ENCODE measurements at regions not wholly inside any gene's neighbourhood (a gene's known extent, or its start where the extent isn't known, plus 50 kb on each side); places are given as distances from the start of the nearest gene placed in this dataset.

DNA sequence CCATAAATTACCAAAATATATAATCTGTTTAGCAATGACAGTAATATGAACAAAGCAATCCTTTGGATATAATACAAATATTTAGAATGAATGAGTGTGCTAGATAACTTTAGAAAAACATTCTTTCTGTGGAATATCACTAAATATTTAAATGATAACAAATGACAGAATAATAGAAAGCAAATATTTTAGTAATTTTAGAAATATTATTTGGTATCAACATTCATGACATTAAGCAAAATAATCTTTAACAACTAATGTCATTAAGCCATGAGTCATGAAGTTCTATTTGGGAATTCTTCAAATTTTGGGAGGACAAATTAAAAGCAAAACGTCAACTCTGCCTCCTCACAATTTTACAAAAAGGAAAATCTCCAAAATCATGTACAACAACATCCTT is 844.8 kb upstream of the LRRN3 start:
- no peak overlapping the region for H3K14ac ChIP-seq (replicated peaks; ENCODE audit: low read depth, low read length)
- no peaks in the 10 kb centered on the region for H3K36me3 ChIP-seq (ENCODE audit: control insufficient read depth, insufficient read depth, low read length)
- no peaks in the 10 kb centered on the region for H3K9me3 ChIP-seq (ENCODE audit: control insufficient read depth, insufficient read depth, low read length)
- no peak for DNase-seq
- no peak overlapping the region for H4K5ac ChIP-seq (ENCODE audit: low read depth, low read length)
- in situ Hi-C loops (cut with MboI; ENCODE audit: low sequenced_read_pairs): no loop called here
- H3K56ac ChIP-seq (ENCODE audit: extremely low read depth, insufficient read depth, low read length): no peak overlapping the region
- no peak overlapping the region for H4K91ac ChIP-seq (ENCODE audit: insufficient read depth, low read depth, low read length)
- no peaks in the 10 kb centered on the region for H3K27me3 ChIP-seq (ENCODE audit: control insufficient read depth, insufficient read depth, low read length)
- H3K9ac ChIP-seq (ENCODE audit: low read depth, low read length): no peak overlapping the region
- no peak overlapping the region for H2BK5ac ChIP-seq (ENCODE audit: low read depth, low read length, poor library complexity, severe bottlenecking)
- no peak overlapping the region for H4K8ac ChIP-seq (ENCODE audit: low read depth in 2 of 2, low read length in 2 of 2)
- no peak overlapping the region for H2BK15ac ChIP-seq (ENCODE audit: low read depth, low read length)
- H2AK5ac ChIP-seq (ENCODE audit: low read depth, low read length): no peak overlapping the region
- no peaks in the 10 kb centered on the region for H3K4me1 ChIP-seq (ENCODE audit: control insufficient read depth, insufficient read depth, low read length)
- dilution Hi-C loops (cut with HindIII; ENCODE audit: low sequenced_read_pairs, unreplicated experiment): no loop called here
- no peak overlapping the region for H3K4me2 ChIP-seq (ENCODE audit: low read depth, low read length)
- no peaks in the 10 kb centered on the region for H3K9me1 ChIP-seq (ENCODE audit: insufficient read depth, low read length)
- H2AFZ ChIP-seq (replicated peaks; ENCODE audit: low read length, poor library complexity): no peak overlapping the region
- TF ChIP-seq RAD21 (IDR thresholded peaks at IDR 0.05; ENCODE audit: low read length) (no peak), CHD1 (IDR thresholded peaks at IDR 0.05; ENCODE audit: low read depth, low read length) (no peak), ELK1 (IDR thresholded peaks at IDR 0.05; ENCODE audit: borderline replicate concordance, low read depth, low read length) (no peak), RCOR1 (IDR thresholded peaks at IDR 0.05; ENCODE audit: insufficient replicate concordance, low read length) (no peak), SMC3 (IDR thresholded peaks at IDR 0.05; ENCODE audit: low read depth, low read length) (no peak), MAZ (IDR thresholded peaks at IDR 0.05; ENCODE audit: borderline replicate concordance, low read depth, low read length) (no peak), CEBPB (IDR thresholded peaks at IDR 0.05; ENCODE audit: low read depth, low read length) (no peak), MXI1 (IDR thresholded peaks at IDR 0.05; ENCODE audit: borderline replicate concordance, low read depth, low read length) (no peak), FOS (IDR thresholded peaks at IDR 0.05; ENCODE audit: low read depth, low read length) (no peak), POLR2A (IDR thresholded peaks at IDR 0.05; ENCODE audit: low read depth, low read length) (no peak), NFE2L2 (IDR thresholded peaks at IDR 0.05; ENCODE audit: low read depth, low read length) (no peak), MAFK (IDR thresholded peaks at IDR 0.05; ENCODE audit: low read depth, low read length) (no peak)
- TF ChIP-seq, protein P1, sequence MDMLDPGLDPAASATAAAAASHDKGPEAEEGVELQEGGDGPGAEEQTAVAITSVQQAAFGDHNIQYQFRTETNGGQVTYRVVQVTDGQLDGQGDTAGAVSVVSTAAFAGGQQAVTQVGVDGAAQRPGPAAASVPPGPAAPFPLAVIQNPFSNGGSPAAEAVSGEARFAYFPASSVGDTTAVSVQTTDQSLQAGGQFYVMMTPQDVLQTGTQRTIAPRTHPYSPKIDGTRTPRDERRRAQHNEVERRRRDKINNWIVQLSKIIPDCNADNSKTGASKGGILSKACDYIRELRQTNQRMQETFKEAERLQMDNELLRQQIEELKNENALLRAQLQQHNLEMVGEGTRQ (IDR thresholded peaks at IDR 0.05; ENCODE audit: low read depth, low read length): no peak
- TF ChIP-seq, protein P2, sequence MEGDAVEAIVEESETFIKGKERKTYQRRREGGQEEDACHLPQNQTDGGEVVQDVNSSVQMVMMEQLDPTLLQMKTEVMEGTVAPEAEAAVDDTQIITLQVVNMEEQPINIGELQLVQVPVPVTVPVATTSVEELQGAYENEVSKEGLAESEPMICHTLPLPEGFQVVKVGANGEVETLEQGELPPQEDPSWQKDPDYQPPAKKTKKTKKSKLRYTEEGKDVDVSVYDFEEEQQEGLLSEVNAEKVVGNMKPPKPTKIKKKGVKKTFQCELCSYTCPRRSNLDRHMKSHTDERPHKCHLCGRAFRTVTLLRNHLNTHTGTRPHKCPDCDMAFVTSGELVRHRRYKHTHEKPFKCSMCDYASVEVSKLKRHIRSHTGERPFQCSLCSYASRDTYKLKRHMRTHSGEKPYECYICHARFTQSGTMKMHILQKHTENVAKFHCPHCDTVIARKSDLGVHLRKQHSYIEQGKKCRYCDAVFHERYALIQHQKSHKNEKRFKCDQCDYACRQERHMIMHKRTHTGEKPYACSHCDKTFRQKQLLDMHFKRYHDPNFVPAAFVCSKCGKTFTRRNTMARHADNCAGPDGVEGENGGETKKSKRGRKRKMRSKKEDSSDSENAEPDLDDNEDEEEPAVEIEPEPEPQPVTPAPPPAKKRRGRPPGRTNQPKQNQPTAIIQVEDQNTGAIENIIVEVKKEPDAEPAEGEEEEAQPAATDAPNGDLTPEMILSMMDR (conservative IDR thresholded peaks at IDR 0.05; ENCODE audit: low read depth, low read length): no peak
- no peak overlapping the region for H2AK9ac ChIP-seq (replicated peaks; ENCODE audit: low read depth, low read length, poor library complexity)
- no peaks in the 10 kb centered on the region for H3K79me1 ChIP-seq (ENCODE audit: low read depth in 1 of 2, low read length in 2 of 2)
- no peak overlapping the region for H2BK20ac ChIP-seq (ENCODE audit: low read depth, low read length)
- intact Hi-C loops (cut with micrococcal nuclease): no loop called here
- CTCF ChIA-PET: no interaction called here
- no peak overlapping the region for H3K4me3 ChIP-seq (ENCODE audit: insufficient read depth, low read depth, low read length)
- H4K20me1 ChIP-seq (ENCODE audit: insufficient read depth, low read length): no peaks in the 10 kb centered on the region
- no peak overlapping the region for H3K23ac ChIP-seq (ENCODE audit: low read depth, low read length)
- no peak for ATAC-seq (ENCODE audit: low read depth)
- H2BK120ac ChIP-seq (ENCODE audit: low read depth, low read length): no peak overlapping the region
- no peak overlapping the region for H3K27ac ChIP-seq (ENCODE audit: insufficient read depth, low read length)
- WGBS, 2 experiments (ENCODE audit: extremely low coverage in 2 of 2, insufficient read length in 1 of 2): no CpG with 5 or more reads among the region's 1 CpG
- no TSS peak for BruUV-seq (replicated peaks)
- POLR2A ChIA-PET (ENCODE audit: unreplicated experiment): no interaction called here
- no peak overlapping the region for H3K4ac ChIP-seq (ENCODE audit: low read depth, low read length)
- no peak overlapping the region for H3K18ac ChIP-seq (ENCODE audit: low read depth, low read length)
